IMR-90 (cell line): ENCODE measurements at regions not wholly inside any gene's neighbourhood (a gene's known extent, or its start where the extent isn't known, plus 50 kb on each side); places are given as distances from the start of the nearest gene placed in this dataset.

ENCODE experiments used
- ATAC-seq: fragments of 200-7000 bp; cut with Tn5 transposase; 2 replicates; pipeline ENCODE4 v1.9.1; 2020; ENCODE audit warnings: low read depth, mild to moderate bottlenecking, moderate library complexity
- BruUV-seq: library from RNA; stranded (reverse); fragments of 400-500 nt; replicated peaks from 2 replicates; lab custom pipeline; 2021; lab: Mats Ljungman, UMichigan
- CTCF ChIA-PET: fragments of 300-600 bp; formaldehyde crosslinking; extraction: SDS; loops from one replicate; lab custom pipeline; 2021; ENCODE audit warnings: antibody characterized with exemption; lab: Yijun Ruan, JAX
- POLR2A ChIA-PET: fragments of 300-600 bp; sonication (Branson Sonifier 250); formaldehyde crosslinking; loops from one replicate; lab custom pipeline; 2022; ENCODE audit warnings: antibody characterized with exemption; ENCODE audit not compliant: unreplicated experiment; lab: Charles Lee
- DNase-seq: peaks from one replicate; pipeline ENCODE4 v3.0.0; 2013
- H2AFZ ChIP-seq: replicated peaks from 2 replicates; pipeline ENCODE3; 2013; ENCODE audit warnings: low read length, mild to moderate bottlenecking; ENCODE audit not compliant: poor library complexity
- H2AK5ac ChIP-seq: 2 replicates; pipeline ENCODE4 v1.6.1; 2013; ENCODE audit warnings: low read depth, low read length, inconsistent platforms
- H2AK9ac ChIP-seq: replicated peaks from 2 replicates; pipeline ENCODE3; 2013; ENCODE audit warnings: mild to moderate bottlenecking, low read depth, low read length, moderate library complexity; ENCODE audit not compliant: poor library complexity
- H2BK120ac ChIP-seq: 2 replicates; pipeline ENCODE4 v1.6.1; 2013; ENCODE audit warnings: low read depth, low read length, inconsistent platforms
- H2BK15ac ChIP-seq: 3 replicates; pipeline ENCODE4 v1.6.1; 2013; ENCODE audit warnings: low read depth, low read length, inconsistent platforms
- H2BK20ac ChIP-seq: 2 replicates; pipeline ENCODE4 v1.6.1; 2013; ENCODE audit warnings: low read depth, mild to moderate bottlenecking, inconsistent platforms, low read length, moderate library complexity
- H2BK5ac ChIP-seq: 2 replicates; pipeline ENCODE4 v1.6.1; 2013; ENCODE audit warnings: mild to moderate bottlenecking, low read depth, low read length, inconsistent platforms; ENCODE audit not compliant: poor library complexity, severe bottlenecking
- H3K14ac ChIP-seq: replicated peaks from 2 replicates; pipeline ENCODE4 v1.6.1; 2013; ENCODE audit warnings: low read depth, low read length, inconsistent platforms
- H3K18ac ChIP-seq: 2 replicates; pipeline ENCODE4 v1.6.1; 2013; ENCODE audit warnings: low read depth, low read length, control low read depth
- H3K23ac ChIP-seq: 2 replicates; pipeline ENCODE4 v1.6.1; 2013; ENCODE audit warnings: low read depth, low read length, inconsistent platforms
- H3K27ac ChIP-seq: 2 replicates; pipeline ENCODE4 v1.5.1; 2013; ENCODE audit warnings: mild to moderate bottlenecking, control low read depth, low read length; ENCODE audit not compliant: insufficient read depth
- H3K27me3 ChIP-seq: 2 replicates; pipeline ENCODE4 v1.6.1; 2013; ENCODE audit warnings: low read length; ENCODE audit not compliant: control insufficient read depth, insufficient read depth
- H3K36me3 ChIP-seq: 2 replicates; pipeline ENCODE4 v1.6.1; 2013; ENCODE audit warnings: low read length, mixed read lengths; ENCODE audit not compliant: control insufficient read depth, insufficient read depth
- H3K4ac ChIP-seq: 2 replicates; pipeline ENCODE4 v1.6.1; 2013; ENCODE audit warnings: low read depth, low read length, inconsistent platforms
- H3K4me1 ChIP-seq: 2 replicates; pipeline ENCODE4 v1.6.1; 2013; ENCODE audit warnings: low read length, mixed read lengths; ENCODE audit not compliant: control insufficient read depth, insufficient read depth
- H3K4me2 ChIP-seq: 2 replicates; pipeline ENCODE4 v1.6.1; 2013; ENCODE audit warnings: low read depth, mild to moderate bottlenecking, control low read depth, low read length, moderate library complexity
- H3K4me3 ChIP-seq: 2 replicates; pipeline ENCODE4 v1.5.1; 2013; ENCODE audit warnings: low read depth, mild to moderate bottlenecking, control low read depth, low read length, moderate library complexity; ENCODE audit not compliant: insufficient read depth
- H3K56ac ChIP-seq: 2 replicates; pipeline ENCODE4 v1.6.1; 2013; ENCODE audit warnings: low read length, inconsistent platforms; ENCODE audit not compliant: insufficient read depth; ENCODE audit errors: extremely low read depth
- H3K79me1 ChIP-seq, 2 experiments: 2 replicates each; pipeline ENCODE4 v1.6.1; 2013; ENCODE audit warnings: low read length in 2 of 2, inconsistent platforms in 1 of 2, low read depth in 1 of 2
- H3K9ac ChIP-seq: 2 replicates; pipeline ENCODE4 v1.6.1; 2013; ENCODE audit warnings: low read depth, low read length, control low read depth
- H3K9me1 ChIP-seq: 2 replicates; pipeline ENCODE4 v1.6.1; 2013; ENCODE audit warnings: low read length, inconsistent platforms; ENCODE audit not compliant: insufficient read depth
- H3K9me3 ChIP-seq: 2 replicates; pipeline ENCODE4 v1.6.1; 2013; ENCODE audit warnings: low read length; ENCODE audit not compliant: control insufficient read depth, insufficient read depth
- H4K20me1 ChIP-seq: 2 replicates; pipeline ENCODE4 v1.6.1; 2013; ENCODE audit warnings: low read length, inconsistent platforms; ENCODE audit not compliant: insufficient read depth
- H4K5ac ChIP-seq: 2 replicates; pipeline ENCODE4 v1.6.1; 2013; ENCODE audit warnings: mild to moderate bottlenecking, low read depth, low read length, control low read depth
- H4K8ac ChIP-seq, 2 experiments: 2 replicates each; pipeline ENCODE4 v1.6.1; 2013; ENCODE audit warnings: low read depth in 2 of 2, low read length in 2 of 2, control low read depth in 1 of 2, inconsistent platforms in 1 of 2
- H4K91ac ChIP-seq: 2 replicates; pipeline ENCODE4 v1.6.1; 2013; ENCODE audit warnings: low read depth, low read length, inconsistent platforms; ENCODE audit not compliant: insufficient read depth
- BHLHE40 ChIP-seq: fragments of 150-350 bp; IDR thresholded peaks from 2 replicates; pipeline ENCODE4 v1.6.1; 2016; ENCODE audit warnings: mild to moderate bottlenecking, low read depth, low read length
- CEBPB ChIP-seq: IDR thresholded peaks from 2 replicates; pipeline ENCODE4 v1.6.1; 2012; ENCODE audit warnings: low read depth, low read length, improper control_type of control experiment
- CHD1 ChIP-seq: IDR thresholded peaks from 2 replicates; pipeline ENCODE4 v1.6.1; 2012; ENCODE audit warnings: low read depth, low read length, improper control_type of control experiment
- FOS ChIP-seq: fragments of 150-350 bp; IDR thresholded peaks from 2 replicates; pipeline ENCODE4 v1.6.1; 2016; ENCODE audit warnings: low read depth, low read length
- MAFK ChIP-seq: IDR thresholded peaks from 2 replicates; pipeline ENCODE4 v1.6.1; 2012; ENCODE audit warnings: low read depth, low read length, improper control_type of control experiment
- MAZ ChIP-seq: IDR thresholded peaks from 2 replicates; pipeline ENCODE4 v1.6.1; 2012; ENCODE audit warnings: low read depth, mild to moderate bottlenecking, low read length, improper control_type of control experiment, moderate library complexity, borderline replicate concordance
- MXI1 ChIP-seq: IDR thresholded peaks from 2 replicates; pipeline ENCODE4 v1.6.1; 2012; ENCODE audit warnings: low read depth, mild to moderate bottlenecking, low read length, moderate library complexity, borderline replicate concordance
- NFE2L2 ChIP-seq: fragments of 150-350 bp; IDR thresholded peaks from 2 replicates; pipeline ENCODE4 v1.6.1; 2016; ENCODE audit warnings: low read depth, mild to moderate bottlenecking, low read length
- POLR2A ChIP-seq: IDR thresholded peaks from 2 replicates; pipeline ENCODE4 v1.6.1; 2012; ENCODE audit warnings: mild to moderate bottlenecking, low read depth, low read length
- RAD21 ChIP-seq: IDR thresholded peaks from 2 replicates; pipeline ENCODE4 v1.6.1; 2012; ENCODE audit warnings: low read length, improper control_type of control experiment
- RCOR1 ChIP-seq: IDR thresholded peaks from 2 replicates; pipeline ENCODE4 v1.6.1; 2012; ENCODE audit warnings: mild to moderate bottlenecking, low read length, improper control_type of control experiment; ENCODE audit not compliant: insufficient replicate concordance
- RFX5 ChIP-seq: IDR thresholded peaks from 2 replicates; pipeline ENCODE4 v1.8.0; 2012; ENCODE audit warnings: low read depth, mild to moderate bottlenecking, low read length, moderate library complexity
- SMC3 ChIP-seq: fragments of 150-350 bp; IDR thresholded peaks from 2 replicates; pipeline ENCODE4 v1.6.1; 2016; ENCODE audit warnings: low read depth, mild to moderate bottlenecking, antibody characterized with exemption, low read length, moderate library complexity
- WGBS, 2 experiments: methylation state at CpG; one replicate each; pipeline versions ENCODE4 v1.1.5 to v1.1.7; 2013; ENCODE audit warnings: missing lambda C conversion rate in 2 of 2; ENCODE audit not compliant: insufficient read length in 1 of 2; ENCODE audit errors: extremely low coverage in 2 of 2; 5-methylcytosine and 5-hydroxymethylcytosine counted together
- dilution Hi-C: fragments of 300-500 bp; cut with HindIII; formaldehyde crosslinking; loops from one replicate; pipeline ENCODE4 v1.14.3; 2018; ENCODE audit warnings: low sequenced_read_pairs; ENCODE audit not compliant: unreplicated experiment
- in situ Hi-C: fragments of 300-500 bp; cut with MboI; formaldehyde crosslinking; loops from 3 replicates; pipeline ENCODE4 v1.14.3; 2019; ENCODE audit warnings: low sequenced_read_pairs, inconsistent platforms, mixed read lengths
- intact Hi-C: fragments of 100-400 bp; cut with micrococcal nuclease; formaldehyde crosslinking; loops from 2 replicates; pipeline ENCODE4 v1.10.0; 2022
- TF ChIP-seq, protein P1 (sequence below): fragments of 150-350 bp; IDR thresholded peaks from 2 replicates; pipeline ENCODE4 v1.6.1; 2017; ENCODE audit warnings: mild to moderate bottlenecking, antibody characterized with exemption, low read length, low read depth
- TF ChIP-seq, protein P2 (sequence below): fragments of 150-350 bp; IDR thresholded peaks from 2 replicates; pipeline ENCODE4 v1.6.1; 2016; ENCODE audit warnings: low read depth, mild to moderate bottlenecking, low read length, moderate library complexity, borderline replicate concordance
- TF ChIP-seq, protein P3 (sequence below): conservative IDR thresholded peaks from 2 replicates; pipeline ENCODE4 v1.5.1; 2012; ENCODE audit warnings: mild to moderate bottlenecking, low read depth, low read length, improper control_type of control experiment

DNA sequence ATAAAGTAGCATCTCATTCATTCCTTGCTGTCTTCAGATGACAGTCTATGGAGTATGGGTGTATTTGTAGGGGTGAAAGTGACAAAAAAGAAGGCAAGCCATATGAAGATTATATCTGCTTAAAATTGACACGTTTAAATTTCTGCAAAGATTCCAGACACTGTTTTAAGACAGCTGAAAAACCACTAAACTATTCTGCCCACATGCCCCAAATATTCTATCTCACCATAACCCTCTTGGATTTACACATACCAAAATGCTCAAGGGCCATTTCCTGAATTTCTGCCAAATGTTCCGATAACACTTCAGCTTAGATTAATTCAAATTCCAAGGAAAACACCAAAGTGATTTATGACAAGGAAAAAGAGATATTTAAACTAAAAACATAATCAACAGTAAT, 99.9 kb upstream of the IL6 start:
- Histone ChIP-seq H3K14ac (no peak overlapping the region), H2AK9ac (no peak overlapping the region), H4K8ac (no peak overlapping the region), H2BK5ac (no peak overlapping the region), H3K4ac (no peak overlapping the region), H2BK20ac (no peak overlapping the region), H3K9me1 (no peaks in the 10 kb centered on the region), H3K9ac (no peak overlapping the region), H3K9me3 (no peaks in the 10 kb centered on the region), H3K23ac (no peak overlapping the region), H2BK15ac (no peak overlapping the region), H3K27ac (no peak overlapping the region), H3K56ac (no peak overlapping the region), H4K20me1 (no peaks in the 10 kb centered on the region), H3K4me1 (peaks cover 3% of the 10 kb centered on the region), H3K18ac (no peak overlapping the region), H4K91ac (no peak overlapping the region), H4K5ac (no peak overlapping the region), H3K36me3 (no peaks in the 10 kb centered on the region), H3K4me2 (peak overlapping the region; percentile 15; the same call in 1 of the 2 replicates), H3K79me1 (no peaks in the 10 kb centered on the region), H3K4me3 (no peak overlapping the region), H2BK120ac (no peak overlapping the region), H2AK5ac (no peak overlapping the region), H3K27me3 (no peaks in the 10 kb centered on the region), H2AFZ (no peak overlapping the region)
- ChIA-PET CTCF (interaction anchor here (0.8 to 1.0 kb wide), 2 partner anchors 10 to 17 kb away, joined by 3 read pairs; no protein-coding TSS in a partner anchor), POLR2A (no interaction called here)
- intact Hi-C loops: no loop called here
- peak; percentile 29 for DNase-seq
- in situ Hi-C loops: no loop called here
- BruUV-seq: no TSS peak
- no CpG with 5 or more reads among the region's 2 CpGs for WGBS, 2 experiments
- peak; percentile 57 for ATAC-seq
- TF ChIP-seq SMC3 (no peak), CHD1 (no peak), BHLHE40 (no peak), MAZ (no peak), MAFK (no peak), CEBPB (no peak), RFX5 (no peak), NFE2L2 (no peak), FOS (no peak), MXI1 (no peak), RAD21 (no peak), RCOR1 (no peak), POLR2A (no peak)
- TF ChIP-seq, protein P1, sequence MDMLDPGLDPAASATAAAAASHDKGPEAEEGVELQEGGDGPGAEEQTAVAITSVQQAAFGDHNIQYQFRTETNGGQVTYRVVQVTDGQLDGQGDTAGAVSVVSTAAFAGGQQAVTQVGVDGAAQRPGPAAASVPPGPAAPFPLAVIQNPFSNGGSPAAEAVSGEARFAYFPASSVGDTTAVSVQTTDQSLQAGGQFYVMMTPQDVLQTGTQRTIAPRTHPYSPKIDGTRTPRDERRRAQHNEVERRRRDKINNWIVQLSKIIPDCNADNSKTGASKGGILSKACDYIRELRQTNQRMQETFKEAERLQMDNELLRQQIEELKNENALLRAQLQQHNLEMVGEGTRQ: no peak
- TF ChIP-seq, protein P2, sequence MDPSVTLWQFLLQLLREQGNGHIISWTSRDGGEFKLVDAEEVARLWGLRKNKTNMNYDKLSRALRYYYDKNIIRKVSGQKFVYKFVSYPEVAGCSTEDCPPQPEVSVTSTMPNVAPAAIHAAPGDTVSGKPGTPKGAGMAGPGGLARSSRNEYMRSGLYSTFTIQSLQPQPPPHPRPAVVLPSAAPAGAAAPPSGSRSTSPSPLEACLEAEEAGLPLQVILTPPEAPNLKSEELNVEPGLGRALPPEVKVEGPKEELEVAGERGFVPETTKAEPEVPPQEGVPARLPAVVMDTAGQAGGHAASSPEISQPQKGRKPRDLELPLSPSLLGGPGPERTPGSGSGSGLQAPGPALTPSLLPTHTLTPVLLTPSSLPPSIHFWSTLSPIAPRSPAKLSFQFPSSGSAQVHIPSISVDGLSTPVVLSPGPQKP: no peak
- TF ChIP-seq, protein P3, sequence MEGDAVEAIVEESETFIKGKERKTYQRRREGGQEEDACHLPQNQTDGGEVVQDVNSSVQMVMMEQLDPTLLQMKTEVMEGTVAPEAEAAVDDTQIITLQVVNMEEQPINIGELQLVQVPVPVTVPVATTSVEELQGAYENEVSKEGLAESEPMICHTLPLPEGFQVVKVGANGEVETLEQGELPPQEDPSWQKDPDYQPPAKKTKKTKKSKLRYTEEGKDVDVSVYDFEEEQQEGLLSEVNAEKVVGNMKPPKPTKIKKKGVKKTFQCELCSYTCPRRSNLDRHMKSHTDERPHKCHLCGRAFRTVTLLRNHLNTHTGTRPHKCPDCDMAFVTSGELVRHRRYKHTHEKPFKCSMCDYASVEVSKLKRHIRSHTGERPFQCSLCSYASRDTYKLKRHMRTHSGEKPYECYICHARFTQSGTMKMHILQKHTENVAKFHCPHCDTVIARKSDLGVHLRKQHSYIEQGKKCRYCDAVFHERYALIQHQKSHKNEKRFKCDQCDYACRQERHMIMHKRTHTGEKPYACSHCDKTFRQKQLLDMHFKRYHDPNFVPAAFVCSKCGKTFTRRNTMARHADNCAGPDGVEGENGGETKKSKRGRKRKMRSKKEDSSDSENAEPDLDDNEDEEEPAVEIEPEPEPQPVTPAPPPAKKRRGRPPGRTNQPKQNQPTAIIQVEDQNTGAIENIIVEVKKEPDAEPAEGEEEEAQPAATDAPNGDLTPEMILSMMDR: no peak
- dilution Hi-C loops: no loop called here
